OCI-LY7 (cell line): ENCODE measurements at regions not wholly inside any gene's neighbourhood (a gene's known extent, or its start where the extent isn't known, plus 50 kb on each side); places are given as distances from the start of the nearest gene placed in this dataset.

ENCODE experiments used
- BruUV-seq: library from RNA; stranded (reverse); fragments of 400-500 nt; replicated peaks from 2 replicates; lab custom pipeline; 2021; lab: Mats Ljungman, UMichigan
- CTCF ChIA-PET: fragments of 300-600 bp; sonication (Branson Sonifier 250); formaldehyde crosslinking; loops from one replicate; lab custom pipeline; 2022; ENCODE audit warnings: antibody characterized with exemption; ENCODE audit not compliant: unreplicated experiment; lab: Charles Lee
- POLR2A ChIA-PET: fragments of 300-600 bp; sonication (Branson Sonifier 250); formaldehyde crosslinking; loops from one replicate; lab custom pipeline; 2022; ENCODE audit warnings: antibody characterized with exemption; lab: Charles Lee
- DNase-seq: peaks from one replicate; pipeline ENCODE4 v3.0.0-alpha.2; 2015; ENCODE audit warnings: low spot score
- H2AFZ ChIP-seq: fragments of 200-600 bp; sonication (generic), shearing (Covaris generic); 2 replicates; pipeline ENCODE4 v1.6.1; 2014; ENCODE audit warnings: mild to moderate bottlenecking, antibody characterized with exemption, low read length, moderate library complexity
- H3K27ac ChIP-seq: fragments of 200-600 bp; sonication (generic); 2 replicates; pipeline ENCODE4 v1.5.1; 2014; ENCODE audit warnings: mixed run types, low read depth, mild to moderate bottlenecking, moderate library complexity, low read length, inconsistent platforms; ENCODE audit not compliant: poor library complexity, severe bottlenecking
- H3K36me3 ChIP-seq: fragments of 200-600 bp; sonication (generic); 2 replicates; pipeline ENCODE4 v1.6.1; 2014; ENCODE audit warnings: mild to moderate bottlenecking, antibody characterized with exemption, low read length, moderate library complexity, mixed read lengths; ENCODE audit not compliant: insufficient read depth
- H3K4me1 ChIP-seq: fragments of 200-600 bp; sonication (generic); 2 replicates; pipeline ENCODE4 v1.5.1; 2014; ENCODE audit warnings: mild to moderate bottlenecking, low read length; ENCODE audit not compliant: insufficient read depth, poor library complexity, severe bottlenecking
- H3K4me2 ChIP-seq: fragments of 200-600 bp; sonication (generic); 2 replicates; pipeline ENCODE4 v1.6.1; 2014; ENCODE audit warnings: mild to moderate bottlenecking, low read length
- H3K4me3 ChIP-seq: fragments of 200-600 bp; sonication (generic); 2 replicates; pipeline ENCODE4 v1.5.1; 2014; ENCODE audit warnings: mild to moderate bottlenecking, low read depth, low read length; ENCODE audit not compliant: poor library complexity, severe bottlenecking
- H3K79me2 ChIP-seq: fragments of 200-600 bp; sonication (generic); 2 replicates; pipeline ENCODE4 v1.6.1; 2016; ENCODE audit warnings: low read depth, mild to moderate bottlenecking, low read length, moderate library complexity, mixed read lengths; ENCODE audit not compliant: insufficient read depth
- H3K9me2 ChIP-seq: fragments of 200-600 bp; sonication (generic); 2 replicates; pipeline ENCODE4 v1.6.1; 2016; ENCODE audit warnings: mild to moderate bottlenecking, low read length, mixed read lengths; ENCODE audit not compliant: insufficient read depth
- H3K9me3 ChIP-seq: fragments of 200-600 bp; sonication (generic); 2 replicates; pipeline ENCODE4 v1.6.1; 2014; ENCODE audit warnings: mild to moderate bottlenecking, mixed run types, low read length, mixed read lengths
- H4K20me1 ChIP-seq: fragments of 200-600 bp; sonication (generic); 2 replicates; pipeline ENCODE4 v1.6.1; 2014; ENCODE audit warnings: mild to moderate bottlenecking, antibody characterized with exemption, low read length, moderate library complexity, mixed read lengths; ENCODE audit not compliant: insufficient read depth
- EZH2phosphoT487 ChIP-seq: fragments of 200-600 bp; sonication (generic); IDR thresholded peaks from 2 replicates; pipeline ENCODE4 v1.6.1; 2018; ENCODE audit warnings: low read depth, borderline replicate concordance, mild to moderate bottlenecking, mixed run types, antibody characterized with exemption, low read length, moderate library complexity, mixed read lengths
- intact Hi-C: fragments of 100-400 bp; cut with micrococcal nuclease; formaldehyde crosslinking; loops from one replicate; pipeline ENCODE4 v1.10.0; 2022; ENCODE audit not compliant: unreplicated experiment
- TF ChIP-seq, protein P1 (sequence below): fragments of 200-600 bp; sonication (generic); conservative IDR thresholded peaks from 2 replicates; pipeline ENCODE4 v1.5.1; 2014; ENCODE audit warnings: mild to moderate bottlenecking, antibody characterized with exemption, low read length, moderate library complexity, mixed read lengths

DNA sequence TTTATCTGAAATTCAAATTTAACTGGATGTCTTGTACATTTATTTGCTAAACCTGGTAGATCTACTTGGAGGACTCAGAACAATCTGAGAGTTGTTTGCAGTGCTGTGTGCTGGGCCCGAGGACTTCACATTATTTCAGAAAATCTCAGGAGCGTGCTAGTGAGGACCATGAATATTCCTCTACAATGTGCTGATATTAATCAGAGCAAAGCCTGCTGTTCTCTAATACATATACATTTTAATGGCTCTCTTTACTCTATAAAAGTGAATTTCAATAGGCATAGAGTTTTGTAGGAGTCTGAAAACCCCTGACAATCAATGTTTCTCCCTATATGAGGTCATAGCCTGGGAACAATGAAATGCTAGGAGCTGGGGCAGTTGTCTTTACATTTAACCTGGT lies 144.3 kb downstream of the NEDD1 start:
- Histone ChIP-seq H2AFZ (no peak overlapping the region), H4K20me1 (no peaks in the 10 kb centered on the region), H3K4me2 (no peak overlapping the region), H3K27ac (no peak overlapping the region), H3K4me3 (no peak overlapping the region), H3K9me2 (no peaks in the 10 kb centered on the region), H3K79me2 (no peaks in the 10 kb centered on the region), H3K36me3 (no peaks in the 10 kb centered on the region), H3K4me1 (peaks cover 8% of the 10 kb centered on the region), H3K9me3 (no peaks in the 10 kb centered on the region)
- no peak for DNase-seq
- CTCF ChIA-PET, result no interaction called here
- TF ChIP-seq, protein P1, sequence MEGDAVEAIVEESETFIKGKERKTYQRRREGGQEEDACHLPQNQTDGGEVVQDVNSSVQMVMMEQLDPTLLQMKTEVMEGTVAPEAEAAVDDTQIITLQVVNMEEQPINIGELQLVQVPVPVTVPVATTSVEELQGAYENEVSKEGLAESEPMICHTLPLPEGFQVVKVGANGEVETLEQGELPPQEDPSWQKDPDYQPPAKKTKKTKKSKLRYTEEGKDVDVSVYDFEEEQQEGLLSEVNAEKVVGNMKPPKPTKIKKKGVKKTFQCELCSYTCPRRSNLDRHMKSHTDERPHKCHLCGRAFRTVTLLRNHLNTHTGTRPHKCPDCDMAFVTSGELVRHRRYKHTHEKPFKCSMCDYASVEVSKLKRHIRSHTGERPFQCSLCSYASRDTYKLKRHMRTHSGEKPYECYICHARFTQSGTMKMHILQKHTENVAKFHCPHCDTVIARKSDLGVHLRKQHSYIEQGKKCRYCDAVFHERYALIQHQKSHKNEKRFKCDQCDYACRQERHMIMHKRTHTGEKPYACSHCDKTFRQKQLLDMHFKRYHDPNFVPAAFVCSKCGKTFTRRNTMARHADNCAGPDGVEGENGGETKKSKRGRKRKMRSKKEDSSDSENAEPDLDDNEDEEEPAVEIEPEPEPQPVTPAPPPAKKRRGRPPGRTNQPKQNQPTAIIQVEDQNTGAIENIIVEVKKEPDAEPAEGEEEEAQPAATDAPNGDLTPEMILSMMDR, result no peak
- no peak for TF ChIP-seq EZH2phosphoT487
- POLR2A ChIA-PET, result interaction anchor here (0.7 kb wide), 1 partner anchor 378 kb away, joined by 4 read pairs; no protein-coding TSS in a partner anchor
- intact Hi-C loops, result no loop called here
- no TSS peak for BruUV-seq

DNA sequence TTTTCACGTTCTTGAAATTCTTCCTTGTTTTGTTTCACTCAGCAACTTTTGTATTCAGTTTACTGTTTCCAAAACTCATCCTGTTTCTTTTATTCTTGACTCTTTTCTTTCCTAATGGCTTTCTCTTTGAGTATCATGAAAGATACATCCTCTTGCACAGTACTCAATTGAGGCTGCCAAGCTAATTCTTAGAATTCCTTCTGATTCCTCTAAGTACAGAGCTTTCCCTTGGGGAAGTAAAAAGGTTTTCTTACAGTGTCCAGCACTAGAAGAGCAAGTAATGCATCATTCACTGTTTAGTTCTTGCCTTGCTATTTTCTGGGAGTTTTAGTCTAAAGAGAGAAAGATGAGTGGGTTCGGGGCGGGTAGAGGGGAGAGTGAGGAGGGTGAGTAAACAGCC lies 154.1 kb downstream of the NEDD1 start:
- Histone ChIP-seq H3K9me2 (no peaks in the 10 kb centered on the region), H3K9me3 (no peaks in the 10 kb centered on the region), H3K4me2 (no peak overlapping the region), H3K4me3 (no peak overlapping the region), H3K4me1 (no peaks in the 10 kb centered on the region), H2AFZ (no peak overlapping the region), H3K36me3 (no peaks in the 10 kb centered on the region), H3K79me2 (no peaks in the 10 kb centered on the region), H4K20me1 (no peaks in the 10 kb centered on the region), H3K27ac (no peak overlapping the region)
- intact Hi-C loops, result no loop called here
- no peak for TF ChIP-seq EZH2phosphoT487
- no peak for DNase-seq
- BruUV-seq, result no TSS peak
- POLR2A ChIA-PET, result interaction anchor here (0.6 kb wide), 1 partner anchor 973 kb away, joined by 3 read pairs; no protein-coding TSS in a partner anchor
- CTCF ChIA-PET, result no interaction called here

DNA sequence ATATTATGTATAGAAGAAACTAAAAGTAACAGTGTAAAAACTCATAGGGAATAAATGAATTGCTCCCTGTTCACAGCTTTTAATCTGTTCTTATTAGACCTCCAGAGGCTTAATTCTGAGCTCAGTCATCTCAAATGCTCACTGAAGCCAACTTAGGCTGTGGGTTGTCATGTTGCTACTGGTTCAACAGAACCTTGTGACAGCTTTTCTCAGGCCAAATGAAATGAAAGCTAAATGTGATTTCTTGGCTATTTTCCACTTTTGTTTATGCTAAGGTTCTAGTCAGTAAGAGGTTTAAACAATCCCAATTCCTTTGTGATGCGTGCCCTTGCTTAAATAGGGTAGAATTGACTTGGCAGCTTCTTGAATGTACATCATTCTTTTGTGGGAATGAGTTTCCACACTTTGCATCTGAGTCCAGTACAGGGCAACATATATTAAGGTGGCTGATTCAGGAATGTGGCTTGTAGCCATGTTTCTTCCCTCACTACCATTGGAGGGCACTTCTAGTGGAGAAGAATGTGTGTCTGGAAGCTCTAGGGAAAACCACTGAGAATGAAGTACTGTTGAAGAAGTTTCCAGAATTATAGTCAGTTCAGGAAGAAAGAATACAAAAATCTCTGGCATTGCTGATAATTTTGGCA lies 156.4 kb downstream of the NEDD1 start:
- no peak for DNase-seq
- Histone ChIP-seq H3K4me1 (no peaks in the 10 kb centered on the region), H3K9me3 (no peaks in the 10 kb centered on the region), H3K9me2 (no peaks in the 10 kb centered on the region), H4K20me1 (no peaks in the 10 kb centered on the region), H3K4me3 (no peak overlapping the region), H3K79me2 (no peaks in the 10 kb centered on the region), H3K36me3 (no peaks in the 10 kb centered on the region), H2AFZ (no peak overlapping the region), H3K27ac (no peak overlapping the region), H3K4me2 (no peak overlapping the region)
- no TSS peak for BruUV-seq
- ChIA-PET POLR2A (no interaction called here), CTCF (no interaction called here)
- intact Hi-C loops, result no loop called here
- TF ChIP-seq, protein P1, result no peak
- TF ChIP-seq EZH2phosphoT487, result no peak
